ENCODE measurements at regions not wholly inside any gene's neighbourhood (a gene's known extent, or its start where the extent isn't known, plus 50 kb on each side); places are given as distances from the start of the nearest gene placed in this dataset.

GRCh38 chr1:198019126-198019525 is 102.0 kb downstream of the LHX9 start:
- peaks cover 4% of the 10 kb centered on the region for H3K4me1 ChIP-seq (ENCODE audit: insufficient read depth, low read length)
- H3K9me3 ChIP-seq (ENCODE audit: low read depth, low read length): no peaks in the 10 kb centered on the region
- no peaks in the 10 kb centered on the region for H3K27me3 ChIP-seq (ENCODE audit: insufficient read depth, low read length)
- H3K36me3 ChIP-seq (ENCODE audit: insufficient read depth, low read length): no peaks in the 10 kb centered on the region
- H3K79me2 ChIP-seq (ENCODE audit: insufficient read depth, low read length): no peaks in the 10 kb centered on the region
- no peak overlapping the region for H3K27ac ChIP-seq (ENCODE audit: low read depth, low read length)
- H2AFZ ChIP-seq (ENCODE audit: low read length): no peak overlapping the region
- no peak overlapping the region for H3K4me3 ChIP-seq (ENCODE audit: insufficient read depth, low read length)
- no peaks in the 10 kb centered on the region for H4K20me1 ChIP-seq (ENCODE audit: insufficient read depth, low read length)
- no peak for DNase-seq (ENCODE audit: insufficient read length, low spot score, missing footprints)
- no peak overlapping the region for H3K4me2 ChIP-seq (ENCODE audit: insufficient read depth, low read length)
- TF ChIP-seq CTCF (IDR thresholded peaks at IDR 0.05; ENCODE audit: extremely low read depth, low read depth, low read length): no peak

GRCh38 chr1:198024336-198024735 is 107.2 kb downstream of the LHX9 start:
- H3K4me3 ChIP-seq (ENCODE audit: insufficient read depth, low read length): no peak overlapping the region
- H2AFZ ChIP-seq (ENCODE audit: low read length): no peak overlapping the region
- H3K27ac ChIP-seq (ENCODE audit: low read depth, low read length): no peak overlapping the region
- H3K36me3 ChIP-seq (ENCODE audit: insufficient read depth, low read length): no peaks in the 10 kb centered on the region
- H3K4me1 ChIP-seq (ENCODE audit: insufficient read depth, low read length): no peaks in the 10 kb centered on the region
- no peak overlapping the region for H3K4me2 ChIP-seq (ENCODE audit: insufficient read depth, low read length)
- no peaks in the 10 kb centered on the region for H4K20me1 ChIP-seq (ENCODE audit: insufficient read depth, low read length)
- no peaks in the 10 kb centered on the region for H3K27me3 ChIP-seq (ENCODE audit: insufficient read depth, low read length)
- H3K79me2 ChIP-seq (ENCODE audit: insufficient read depth, low read length): no peaks in the 10 kb centered on the region
- H3K9me3 ChIP-seq (ENCODE audit: low read depth, low read length): no peaks in the 10 kb centered on the region
- DNase-seq (ENCODE audit: insufficient read length, low spot score, missing footprints): no peak
- TF ChIP-seq CTCF (IDR thresholded peaks at IDR 0.05; ENCODE audit: extremely low read depth, low read depth, low read length): no peak

GRCh38 chr1:198024782-198025181 is 107.6 kb downstream of the LHX9 start:
- H3K4me3 ChIP-seq (ENCODE audit: insufficient read depth, low read length): no peak overlapping the region
- DNase-seq (ENCODE audit: insufficient read length, low spot score, missing footprints): no peak
- no peak for TF ChIP-seq CTCF (IDR thresholded peaks at IDR 0.05; ENCODE audit: extremely low read depth, low read depth, low read length)
- no peak overlapping the region for H2AFZ ChIP-seq (ENCODE audit: low read length)
- no peak overlapping the region for H3K27ac ChIP-seq (ENCODE audit: low read depth, low read length)
- H3K4me2 ChIP-seq (ENCODE audit: insufficient read depth, low read length): no peak overlapping the region
- no peaks in the 10 kb centered on the region for H3K9me3 ChIP-seq (ENCODE audit: low read depth, low read length)
- no peaks in the 10 kb centered on the region for H3K27me3 ChIP-seq (ENCODE audit: insufficient read depth, low read length)
- no peaks in the 10 kb centered on the region for H3K79me2 ChIP-seq (ENCODE audit: insufficient read depth, low read length)
- no peaks in the 10 kb centered on the region for H4K20me1 ChIP-seq (ENCODE audit: insufficient read depth, low read length)
- H3K36me3 ChIP-seq (ENCODE audit: insufficient read depth, low read length): no peaks in the 10 kb centered on the region
- no peaks in the 10 kb centered on the region for H3K4me1 ChIP-seq (ENCODE audit: insufficient read depth, low read length)

- Histone ChIP-seq H3K27me3 (ENCODE audit: insufficient read depth, low read length) (no peaks in the 10 kb centered on the region), H3K27ac (ENCODE audit: low read depth, low read length) (no peak overlapping the region), H3K79me2 (ENCODE audit: insufficient read depth, low read length) (no peaks in the 10 kb centered on the region), H3K4me1 (ENCODE audit: insufficient read depth, low read length) (no peaks in the 10 kb centered on the region), H3K9me3 (ENCODE audit: low read depth, low read length) (no peaks in the 10 kb centered on the region), H3K4me2 (ENCODE audit: insufficient read depth, low read length) (no peak overlapping the region), H3K4me3 (ENCODE audit: insufficient read depth, low read length) (no peak overlapping the region), H2AFZ (ENCODE audit: low read length) (peak overlapping the region; percentile 23), H3K36me3 (ENCODE audit: insufficient read depth, low read length) (no peaks in the 10 kb centered on the region), H4K20me1 (ENCODE audit: insufficient read depth, low read length) (no peaks in the 10 kb centered on the region)
- DNase-seq (ENCODE audit: insufficient read length, low spot score, missing footprints): peak; percentile 43
- no peak for TF ChIP-seq CTCF (IDR thresholded peaks at IDR 0.05; ENCODE audit: extremely low read depth, low read depth, low read length)
These were observed 113.5 kb downstream of the LHX9 start for GRCh38 chr1:198030682-198031081.

All from osteoblast (primary cell).